Prostate gland (tissue), 2 donors: ENCODE measurements at regions not wholly inside any gene's neighbourhood (a gene's known extent, or its start where the extent isn't known, plus 50 kb on each side); places are given as distances from the start of the nearest gene placed in this dataset.

Source experiments
- DNase-seq: peaks from one replicate; pipeline ENCODE4 v3.0.0-alpha.2; 2019; ENCODE audit warnings: low spot score
- H3K27ac ChIP-seq, 2 donors: fragments of 200-600 bp; sonication (generic); 2 replicates each; pipeline ENCODE4 v1.5.1; 2017 to 2019
- H3K27me3 ChIP-seq: fragments of 200-600 bp; sonication (generic); replicated peaks from 2 replicates; pipeline ENCODE4 v1.5.1; 2019; ENCODE audit not compliant: insufficient read depth
- H3K36me3 ChIP-seq, 2 donors: fragments of 200-600 bp; sonication (generic); 1 replicate in 1 of 2; 2 replicates in 1 of 2; pipeline versions ENCODE4 v1.5.1 to v1.8.1; 2017 to 2019
- H3K4me1 ChIP-seq: fragments of 200-600 bp; sonication (generic); replicated peaks from 2 replicates; pipeline ENCODE4 v1.5.1; 2019
- H3K4me3 ChIP-seq, 2 donors: fragments of 200-600 bp; sonication (generic); 2 replicates each; pipeline ENCODE4 v1.5.1; 2017 to 2019
- H3K9me3 ChIP-seq: fragments of 200-600 bp; sonication (generic); 2 replicates; pipeline ENCODE4 v1.5.1; 2017
- CTCF ChIP-seq, 4 experiments: fragments of 200-600 bp in 2 of 4; fragments of 450-650 bp in 2 of 4; sonication (generic) in 2 of 4; IDR thresholded peaks; 1 replicate in 3 of 4; 2 replicates in 1 of 4; pipeline ENCODE4 v1.5.1; 2016 to 2019; ENCODE audit warnings: antibody characterized with exemption in 4 of 4, mild to moderate bottlenecking in 2 of 4, moderate library complexity in 2 of 4
- POLR2A ChIP-seq: fragments of 450-650 bp; IDR thresholded peaks from one replicate; pipeline ENCODE4 v1.6.1; 2016; ENCODE audit warnings: antibody characterized with exemption, mild to moderate bottlenecking
- POLR2AphosphoS5 ChIP-seq: sonication (generic); formaldehyde crosslinking; IDR thresholded peaks from one replicate; pipeline ENCODE4 v1.6.1; 2017; ENCODE audit warnings: antibody characterized with exemption
- WGBS: methylation state at CpG from one replicate; pipeline ENCODE4 v1.1.5; 2018; 5-methylcytosine and 5-hydroxymethylcytosine counted together
- intact Hi-C: fragments of 100-400 bp; cut with DNase I; formaldehyde crosslinking; loops from one replicate; pipeline ENCODE4 v1.14.2; 2022

DNA sequence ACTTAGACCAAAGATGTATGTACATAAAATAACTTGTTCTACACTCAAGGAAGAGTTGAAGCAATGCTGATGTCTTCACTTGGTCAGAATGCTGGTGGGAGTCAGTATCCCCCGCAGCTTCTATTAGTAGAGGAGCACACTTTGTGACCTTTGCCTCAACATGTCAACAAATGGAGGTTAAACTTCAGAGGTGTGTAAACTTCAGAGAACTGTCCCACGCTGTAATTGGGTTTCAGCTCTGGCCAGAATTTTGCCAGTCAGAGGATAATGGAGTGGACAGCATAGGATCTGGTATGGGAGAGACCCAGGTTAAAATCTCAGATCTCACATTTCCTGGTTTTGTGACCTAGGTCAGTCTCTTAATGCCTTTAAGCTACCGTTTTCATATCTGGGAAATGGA, 107.6 kb upstream of the ZNF644 start:
- intact Hi-C loops = no loop called here
- no peak overlapping the region for H3K4me3 ChIP-seq
- H3K36me3 ChIP-seq = no peaks in the 10 kb centered on the region
- no peak for DNase-seq
- H3K27ac ChIP-seq = no peak overlapping the region
- no peaks in the 10 kb centered on the region for H3K27me3 ChIP-seq
- 54% methylated on average over 3 of the region's 3 CpGs for WGBS
- H3K4me1 ChIP-seq = no peaks in the 10 kb centered on the region
- no peaks in the 10 kb centered on the region for H3K9me3 ChIP-seq
- TF ChIP-seq POLR2A (no peak), CTCF (IDR thresholded peaks at IDR 0.05) (no peak), POLR2AphosphoS5 (no peak)

DNA sequence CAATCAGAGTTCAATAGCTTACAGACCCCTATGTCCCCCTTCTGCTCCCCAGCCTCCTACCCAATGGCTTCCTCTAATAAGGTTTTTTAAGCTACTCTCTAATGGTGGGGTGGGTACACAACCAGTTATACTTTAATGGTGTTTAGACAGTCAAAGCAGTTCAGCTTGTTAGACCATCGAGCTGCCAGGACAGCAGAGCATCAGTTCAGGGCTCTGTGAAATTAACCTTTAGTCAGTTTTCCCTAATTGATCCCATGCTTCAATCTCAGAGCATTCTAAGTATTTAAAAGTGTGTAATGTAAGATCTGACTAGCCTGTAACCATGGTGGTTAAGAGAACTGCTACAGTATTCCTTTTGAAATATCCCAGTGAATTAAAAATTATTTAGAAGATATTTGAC, 107.2 kb upstream of the ZNF644 start:
- Histone ChIP-seq H3K27me3 (no peaks in the 10 kb centered on the region), H3K36me3 (no peaks in the 10 kb centered on the region), H3K4me1 (no peaks in the 10 kb centered on the region), H3K9me3 (no peaks in the 10 kb centered on the region), H3K4me3 (no peak overlapping the region), H3K27ac (no peak overlapping the region)
- TF ChIP-seq CTCF (IDR thresholded peaks at IDR 0.05) (no peak), POLR2AphosphoS5 (no peak), POLR2A (no peak)
- 0% methylated on average over 1 of the region's 1 CpG for WGBS
- DNase-seq = no peak
- intact Hi-C loops = no loop called here

GRCh38 chr1:91124989-91125417, 103.2 kb upstream of the ZNF644 start:
- Histone ChIP-seq H3K27me3 (no peaks in the 10 kb centered on the region), H3K27ac (no peak overlapping the region), H3K9me3 (no peaks in the 10 kb centered on the region), H3K4me3 (no peak overlapping the region), H3K4me1 (no peaks in the 10 kb centered on the region), H3K36me3 (no peaks in the 10 kb centered on the region)
- intact Hi-C loops = no loop called here
- no peak for TF ChIP-seq CTCF (IDR thresholded peaks at IDR 0.05)
- TF ChIP-seq POLR2AphosphoS5 = no peak
- no peak for TF ChIP-seq POLR2A
- WGBS = 67% methylated on average over 3 of the region's 3 CpGs
- DNase-seq = no peak

- 67% methylated on average over 6 of the region's 6 CpGs for WGBS
- intact Hi-C loops = no loop called here
- DNase-seq = no peak
- no peak for TF ChIP-seq POLR2A
- no peak for TF ChIP-seq CTCF (IDR thresholded peaks at IDR 0.05)
- TF ChIP-seq POLR2AphosphoS5 = no peak
- Histone ChIP-seq H3K4me3 (no peak overlapping the region), H3K9me3 (no peaks in the 10 kb centered on the region), H3K27ac (no peak overlapping the region), H3K27me3 (no peaks in the 10 kb centered on the region), H3K36me3 (no peaks in the 10 kb centered on the region), H3K4me1 (no peaks in the 10 kb centered on the region)
Measured at GRCh38 chr1:91124290-91124985, 102.6 kb upstream of the ZNF644 start.

DNA sequence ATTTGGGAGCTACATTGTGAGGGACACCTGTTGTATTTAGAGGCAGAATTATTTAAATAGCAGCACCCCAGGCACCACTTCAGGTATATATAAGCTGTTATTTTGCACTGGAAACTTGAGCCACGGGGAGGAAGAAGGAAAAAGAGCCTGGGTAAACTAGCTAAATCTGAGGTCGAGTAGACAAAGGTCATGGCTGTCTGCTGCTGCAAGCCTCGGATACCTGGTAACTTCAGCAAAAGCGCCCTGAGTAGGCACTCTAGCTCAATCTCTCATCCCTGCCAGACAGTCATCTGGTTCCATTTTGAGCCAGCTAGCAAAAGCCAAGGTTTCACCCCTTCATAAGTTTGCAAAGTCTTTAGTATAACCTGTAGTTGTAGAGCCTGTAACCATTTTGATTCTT, 101.9 kb upstream of the ZNF644 start:
- Histone ChIP-seq H3K9me3 (no peaks in the 10 kb centered on the region), H3K4me1 (no peaks in the 10 kb centered on the region), H3K27ac (no peak overlapping the region), H3K4me3 (no peak overlapping the region), H3K36me3 (no peaks in the 10 kb centered on the region), H3K27me3 (no peaks in the 10 kb centered on the region)
- TF ChIP-seq POLR2A = no peak
- no peak for TF ChIP-seq CTCF (IDR thresholded peaks at IDR 0.05)
- TF ChIP-seq POLR2AphosphoS5 = no peak
- 44% methylated on average over 4 of the region's 4 CpGs for WGBS
- DNase-seq = no peak
- intact Hi-C loops = no loop called here
